ENCODE measurements at regions not wholly inside any gene's neighbourhood (a gene's known extent, or its start where the extent isn't known, plus 50 kb on each side); places are given as distances from the start of the nearest gene placed in this dataset.

- intact Hi-C loops (cut with DNase I), result no loop called here
- Histone ChIP-seq H3K9ac (ENCODE audit: low read length in 3 of 3) (no peak overlapping the region), H3K27me3 (ENCODE audit: control insufficient read depth, insufficient read depth, low read length) (no peaks in the 10 kb centered on the region), H3K9me3 (ENCODE audit: control insufficient read depth in 2 of 3, insufficient read depth in 1 of 3, low read length in 3 of 3) (peaks cover 0 to 4% (median 0%) of the 10 kb centered on the region in 3 donors), H3K27ac (ENCODE audit: low read depth in 2 of 2, low read length in 2 of 2) (no peak overlapping the region), H3K4me1 (ENCODE audit: control insufficient read depth in 2 of 3, insufficient read depth in 2 of 3, low read depth in 1 of 3, low read length in 3 of 3) (no peaks in the 10 kb centered on the region), H3K4me3 (ENCODE audit: low read length in 3 of 3) (no peak overlapping the region), H3K36me3 (ENCODE audit: control insufficient read depth in 2 of 3, insufficient read depth in 3 of 3, low read length in 3 of 3) (no peaks in the 10 kb centered on the region)
- no peak for TF ChIP-seq CTCF (IDR thresholded peaks at IDR 0.05; ENCODE audit: borderline replicate concordance, extremely low read depth, insufficient read depth)
- no peak for FAIRE-seq
- no peak for DNase-seq
These were observed 1333.0 kb downstream of the ROBO1 start for GRCh38 chr3:78434801-78435200.

- H3K27me3 ChIP-seq (ENCODE audit: control insufficient read depth, insufficient read depth, low read length), result no peaks in the 10 kb centered on the region
- FAIRE-seq (no peak), DNase-seq (no peak)
- intact Hi-C loops (cut with DNase I), result no loop called here
- H3K9ac ChIP-seq (ENCODE audit: low read length in 3 of 3), result no peak overlapping the region
- no peak for TF ChIP-seq CTCF (IDR thresholded peaks at IDR 0.05; ENCODE audit: borderline replicate concordance, extremely low read depth, insufficient read depth)
- no peaks in the 10 kb centered on the region for H3K4me1 ChIP-seq (ENCODE audit: control insufficient read depth in 2 of 3, insufficient read depth in 2 of 3, low read depth in 1 of 3, low read length in 3 of 3)
- no peak overlapping the region for H3K27ac ChIP-seq (ENCODE audit: low read depth in 2 of 2, low read length in 2 of 2)
- no peak overlapping the region for H3K4me3 ChIP-seq (ENCODE audit: low read length in 3 of 3)
- no peaks in the 10 kb centered on the region for H3K36me3 ChIP-seq (ENCODE audit: control insufficient read depth in 2 of 3, insufficient read depth in 3 of 3, low read length in 3 of 3)
- no peaks in the 10 kb centered on the region for H3K9me3 ChIP-seq (ENCODE audit: control insufficient read depth in 2 of 3, insufficient read depth in 1 of 3, low read length in 3 of 3)
These were observed 1312.6 kb downstream of the ROBO1 start for GRCh38 chr3:78455166-78455565.

GRCh38 chr3:78455712-78456433, 1311.9 kb downstream of the ROBO1 start:
- no peak overlapping the region for H3K4me3 ChIP-seq (ENCODE audit: low read length in 3 of 3)
- H3K27ac ChIP-seq (ENCODE audit: low read depth in 2 of 2, low read length in 2 of 2), result no peak overlapping the region
- no peak for TF ChIP-seq CTCF (IDR thresholded peaks at IDR 0.05; ENCODE audit: borderline replicate concordance, extremely low read depth, insufficient read depth)
- no peak overlapping the region for H3K9ac ChIP-seq (ENCODE audit: low read length in 3 of 3)
- H3K27me3 ChIP-seq (ENCODE audit: control insufficient read depth, insufficient read depth, low read length), result no peaks in the 10 kb centered on the region
- no peaks in the 10 kb centered on the region for H3K36me3 ChIP-seq (ENCODE audit: control insufficient read depth in 2 of 3, insufficient read depth in 3 of 3, low read length in 3 of 3)
- FAIRE-seq, result no peak
- no peaks in the 10 kb centered on the region for H3K4me1 ChIP-seq (ENCODE audit: control insufficient read depth in 2 of 3, insufficient read depth in 2 of 3, low read depth in 1 of 3, low read length in 3 of 3)
- intact Hi-C loops (cut with DNase I), result no loop called here
- no peak for DNase-seq
- H3K9me3 ChIP-seq (ENCODE audit: control insufficient read depth in 2 of 3, insufficient read depth in 1 of 3, low read length in 3 of 3), result no peaks in the 10 kb centered on the region

GRCh38 chr3:78459796-78460195, 1308.0 kb downstream of the ROBO1 start:
- H3K4me1 ChIP-seq (ENCODE audit: control insufficient read depth in 2 of 3, insufficient read depth in 2 of 3, low read depth in 1 of 3, low read length in 3 of 3), result no peaks in the 10 kb centered on the region
- no peak for FAIRE-seq

More at GRCh38 chr3:78459796-78460195, 1308.0 kb downstream of the ROBO1 start:
- DNase-seq, result no peak
- H3K36me3 ChIP-seq (ENCODE audit: control insufficient read depth in 2 of 3, insufficient read depth in 3 of 3, low read length in 3 of 3), result no peaks in the 10 kb centered on the region
- H3K27ac ChIP-seq (ENCODE audit: low read depth in 2 of 2, low read length in 2 of 2), result no peak overlapping the region
- no peaks in the 10 kb centered on the region for H3K9me3 ChIP-seq (ENCODE audit: control insufficient read depth in 2 of 3, insufficient read depth in 1 of 3, low read length in 3 of 3)
- no peaks in the 10 kb centered on the region for H3K27me3 ChIP-seq (ENCODE audit: control insufficient read depth, insufficient read depth, low read length)
- H3K9ac ChIP-seq (ENCODE audit: low read length in 3 of 3), result no peak overlapping the region
- no peak overlapping the region for H3K4me3 ChIP-seq (ENCODE audit: low read length in 3 of 3)
- no peak for TF ChIP-seq CTCF (IDR thresholded peaks at IDR 0.05; ENCODE audit: borderline replicate concordance, extremely low read depth, insufficient read depth)
- intact Hi-C loops (cut with DNase I), result no loop called here
